GM13977 (cell line): ENCODE measurements at regions not wholly inside any gene's neighbourhood (a gene's known extent, or its start where the extent isn't known, plus 50 kb on each side); places are given as distances from the start of the nearest gene placed in this dataset.

ENCODE experiments used
- DNase-seq: peaks from one replicate; pipeline ENCODE4 v3.0.0; 2012; ENCODE audit warnings: low spot score
- in situ Hi-C: fragments of 300-500 bp; cut with MboI; formaldehyde crosslinking; loops from one replicate; pipeline ENCODE4 v1.12.0; 2022; ENCODE audit warnings: low sequenced_read_pairs, low pct_unique_long_range_greater_than_20kb, mixed read lengths, inconsistent platforms; ENCODE audit not compliant: unreplicated experiment
- TF ChIP-seq, protein P1 (sequence below): IDR thresholded peaks from 2 replicates; pipeline ENCODE4 v1.5.1; 2012; ENCODE audit warnings: mild to moderate bottlenecking, control low read depth; ENCODE audit not compliant: insufficient read depth; ENCODE audit errors: extremely low read depth, missing control alignments

DNA sequence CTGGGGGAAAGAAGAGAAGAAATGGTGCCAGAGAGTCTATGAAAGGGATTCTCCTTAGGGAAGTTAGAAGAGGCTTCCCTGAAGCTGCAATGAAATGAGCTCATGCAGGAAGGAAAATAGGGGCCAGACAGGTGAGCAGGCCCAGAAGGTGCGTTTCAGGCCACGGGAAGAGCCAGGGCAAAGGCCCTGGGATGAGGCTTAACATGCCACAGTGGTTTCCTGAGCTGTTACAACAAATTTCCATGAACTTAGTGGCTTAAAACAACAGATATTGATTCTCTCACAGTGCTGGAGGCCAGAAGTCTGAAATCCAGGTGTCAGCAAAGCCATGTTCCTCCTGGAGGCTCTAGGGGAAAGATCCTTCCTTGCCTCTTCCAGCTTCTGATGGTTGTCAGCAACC, 167.9 kb downstream of the TFAP2C start:
- in situ Hi-C loops: no loop called here
- TF ChIP-seq, protein P1, sequence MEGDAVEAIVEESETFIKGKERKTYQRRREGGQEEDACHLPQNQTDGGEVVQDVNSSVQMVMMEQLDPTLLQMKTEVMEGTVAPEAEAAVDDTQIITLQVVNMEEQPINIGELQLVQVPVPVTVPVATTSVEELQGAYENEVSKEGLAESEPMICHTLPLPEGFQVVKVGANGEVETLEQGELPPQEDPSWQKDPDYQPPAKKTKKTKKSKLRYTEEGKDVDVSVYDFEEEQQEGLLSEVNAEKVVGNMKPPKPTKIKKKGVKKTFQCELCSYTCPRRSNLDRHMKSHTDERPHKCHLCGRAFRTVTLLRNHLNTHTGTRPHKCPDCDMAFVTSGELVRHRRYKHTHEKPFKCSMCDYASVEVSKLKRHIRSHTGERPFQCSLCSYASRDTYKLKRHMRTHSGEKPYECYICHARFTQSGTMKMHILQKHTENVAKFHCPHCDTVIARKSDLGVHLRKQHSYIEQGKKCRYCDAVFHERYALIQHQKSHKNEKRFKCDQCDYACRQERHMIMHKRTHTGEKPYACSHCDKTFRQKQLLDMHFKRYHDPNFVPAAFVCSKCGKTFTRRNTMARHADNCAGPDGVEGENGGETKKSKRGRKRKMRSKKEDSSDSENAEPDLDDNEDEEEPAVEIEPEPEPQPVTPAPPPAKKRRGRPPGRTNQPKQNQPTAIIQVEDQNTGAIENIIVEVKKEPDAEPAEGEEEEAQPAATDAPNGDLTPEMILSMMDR: no peak
- DNase-seq: no peak

DNA sequence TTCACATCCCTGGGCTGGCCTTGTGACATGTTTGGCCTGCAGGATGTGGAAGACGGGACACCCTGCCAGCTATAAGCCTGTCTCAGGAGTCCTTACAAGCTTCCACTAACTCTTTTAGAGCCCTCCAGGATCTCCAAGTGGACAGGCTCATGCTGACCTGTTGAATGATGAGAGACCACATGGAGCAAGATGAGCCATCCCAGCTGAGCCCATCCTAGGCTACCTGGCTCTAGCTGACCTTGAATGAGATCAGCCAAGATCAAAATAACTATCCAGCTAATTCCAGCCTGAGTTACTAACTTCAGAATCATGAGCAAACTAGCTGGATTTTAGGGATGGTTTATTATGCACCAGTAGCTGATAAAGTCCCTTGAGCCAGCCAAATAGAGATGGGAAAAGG, 169.5 kb downstream of the TFAP2C start:
- in situ Hi-C loops: no loop called here
- DNase-seq: no peak
- TF ChIP-seq, protein P1: no peak

DNA sequence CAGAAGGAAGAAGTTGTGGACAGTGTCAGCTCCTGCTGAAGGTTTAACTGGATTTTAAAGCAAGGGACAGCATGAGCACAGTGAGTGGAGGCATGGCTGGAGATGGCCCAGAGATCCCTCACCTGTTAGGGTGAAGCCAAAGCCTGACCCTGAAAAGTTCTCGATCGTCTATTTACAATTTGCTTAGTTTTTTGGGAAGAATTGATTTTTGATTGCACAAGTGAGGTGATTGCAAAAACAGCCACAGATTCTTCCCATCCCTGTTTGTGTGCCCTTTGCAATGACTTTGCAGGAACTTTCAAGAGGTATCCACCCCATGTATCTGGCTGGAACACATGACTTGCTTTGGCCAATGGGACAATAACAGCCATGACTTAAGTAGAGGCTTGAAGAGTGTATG, 170.1 kb downstream of the TFAP2C start:
- in situ Hi-C loops: no loop called here
- DNase-seq: no peak
- TF ChIP-seq, protein P1: no peak

DNA sequence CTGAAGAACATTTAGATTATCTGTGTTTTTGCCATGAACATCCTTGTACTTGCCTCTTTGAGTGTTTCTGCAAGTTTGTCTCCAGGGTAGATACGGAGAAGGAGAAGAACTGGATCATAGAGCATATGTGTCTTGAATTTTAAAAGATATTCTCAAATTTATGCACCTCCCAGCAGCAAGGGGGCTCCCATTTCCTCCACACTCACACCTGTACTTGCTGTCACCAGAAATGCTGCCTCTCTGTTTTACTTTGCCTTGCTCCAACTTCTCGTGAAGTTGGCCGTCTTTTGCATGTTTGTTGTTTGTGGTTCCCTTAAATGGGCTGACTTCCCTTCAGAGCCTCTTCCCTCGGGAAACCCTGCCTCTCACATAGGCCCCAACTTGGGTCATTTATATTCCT, 171.0 kb downstream of the TFAP2C start:
- TF ChIP-seq, protein P1: no peak
- no peak for DNase-seq
- in situ Hi-C loops: no loop called here

DNA sequence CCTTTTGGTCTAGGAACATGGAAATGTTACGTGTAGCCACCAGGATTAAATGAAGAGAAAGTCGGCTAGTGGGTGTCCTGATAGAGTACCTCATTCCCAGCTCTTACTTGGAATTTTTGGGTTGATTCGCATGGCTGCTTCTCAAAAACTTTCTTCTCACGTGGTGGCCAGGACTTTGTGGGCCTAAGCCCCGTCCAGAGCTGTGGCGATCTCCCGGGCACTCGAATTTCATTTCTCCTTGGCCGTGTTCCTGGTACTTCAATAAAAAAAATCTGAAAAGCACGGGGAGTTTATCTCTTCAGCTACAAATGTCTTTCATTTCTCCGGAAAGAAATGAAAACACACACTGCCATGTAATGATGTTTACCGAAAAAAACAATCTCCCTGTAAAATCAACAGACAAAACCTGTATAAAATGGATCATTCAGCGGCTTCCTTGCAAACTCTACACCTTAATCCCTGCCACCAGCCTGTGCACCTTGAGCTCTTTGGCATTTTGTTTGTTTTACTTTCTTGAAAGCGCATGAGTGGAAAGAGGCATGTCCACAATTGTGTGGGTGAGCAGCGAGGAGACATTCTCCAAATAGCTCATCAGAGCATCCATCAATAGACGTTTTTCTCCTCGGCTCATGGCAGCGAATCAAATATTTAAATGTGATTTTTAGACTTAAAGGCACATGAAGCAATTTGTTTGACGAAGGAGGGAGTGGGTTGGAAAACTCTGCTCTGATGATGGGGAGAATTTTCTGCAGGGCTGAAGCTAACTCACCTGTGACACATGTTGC, 173.1 kb downstream of the TFAP2C start:
- no peak for DNase-seq
- in situ Hi-C loops: no loop called here
- TF ChIP-seq, protein P1: no peak

DNA sequence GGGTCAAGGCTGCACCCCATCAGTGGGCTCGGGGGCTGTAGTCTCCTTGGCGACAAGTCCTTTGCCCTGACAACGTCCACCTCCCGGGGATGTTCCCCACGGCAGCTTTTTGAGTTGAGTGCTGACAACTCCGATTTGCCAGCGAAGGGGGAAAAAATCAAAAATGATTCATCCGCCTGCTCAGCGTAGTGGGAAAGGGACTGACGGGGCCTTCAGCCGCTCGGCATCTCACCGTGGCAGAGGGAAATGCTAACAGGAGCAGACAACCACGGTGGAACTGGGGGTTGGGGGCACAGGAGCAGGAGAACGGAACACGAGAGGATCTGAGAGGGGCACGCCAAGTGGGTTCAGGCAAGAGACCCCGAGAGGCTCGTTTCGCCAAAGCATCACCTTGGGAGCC, 173.7 kb downstream of the TFAP2C start:
- no peak for DNase-seq
- TF ChIP-seq, protein P1: no peak
- in situ Hi-C loops: no loop called here
